NCI-H128 (cell line): ENCODE measurements at regions not wholly inside any gene's neighbourhood (a gene's known extent, or its start where the extent isn't known, plus 50 kb on each side); places are given as distances from the start of the nearest gene placed in this dataset.

Experiments
- DNase-seq: peaks from one replicate; lab custom pipeline; 2025; ENCODE audit not compliant: unreplicated experiment; lab: John Stamatoyannopoulos, UW

DNA sequence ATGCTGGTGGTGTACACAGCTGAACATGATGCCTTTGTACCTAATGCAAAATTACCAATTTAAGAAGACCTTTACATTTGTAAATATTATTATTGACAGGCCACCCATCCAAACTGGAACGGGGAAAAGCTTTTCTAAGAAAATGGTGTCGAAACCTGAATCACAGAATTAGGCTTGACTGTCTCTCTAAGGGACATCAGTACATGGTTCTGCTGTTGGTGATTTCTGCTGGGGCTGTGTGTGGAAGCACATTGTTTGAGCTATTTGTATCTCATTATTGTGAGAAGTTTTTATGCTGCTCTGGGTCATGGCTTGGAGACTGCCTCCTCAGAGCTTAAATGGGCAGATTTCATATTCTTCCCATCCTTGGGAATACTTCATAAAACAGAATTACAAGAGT lies 420.9 kb upstream of the POU3F3 start:
- DNase-seq: no peak

DNA sequence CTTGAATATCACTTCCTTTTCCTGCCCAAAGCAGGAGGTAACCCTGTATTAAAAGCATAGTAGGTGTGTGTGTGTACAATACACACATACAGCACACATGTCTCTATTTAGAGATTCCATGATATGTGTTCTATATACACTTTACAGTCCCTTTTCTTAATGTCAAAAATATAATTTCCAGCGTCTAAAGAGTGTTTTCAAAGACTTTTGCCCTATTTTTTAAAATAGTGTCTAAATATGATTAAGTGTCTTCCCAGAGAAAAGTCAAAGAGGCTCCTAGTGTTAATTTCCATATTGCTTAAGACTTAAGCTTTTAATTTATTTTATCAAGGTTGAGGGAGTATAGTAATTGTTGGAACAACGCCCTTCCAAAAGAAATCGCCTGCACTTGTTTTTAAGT lies 420.3 kb upstream of the POU3F3 start:
- no peak for DNase-seq

DNA sequence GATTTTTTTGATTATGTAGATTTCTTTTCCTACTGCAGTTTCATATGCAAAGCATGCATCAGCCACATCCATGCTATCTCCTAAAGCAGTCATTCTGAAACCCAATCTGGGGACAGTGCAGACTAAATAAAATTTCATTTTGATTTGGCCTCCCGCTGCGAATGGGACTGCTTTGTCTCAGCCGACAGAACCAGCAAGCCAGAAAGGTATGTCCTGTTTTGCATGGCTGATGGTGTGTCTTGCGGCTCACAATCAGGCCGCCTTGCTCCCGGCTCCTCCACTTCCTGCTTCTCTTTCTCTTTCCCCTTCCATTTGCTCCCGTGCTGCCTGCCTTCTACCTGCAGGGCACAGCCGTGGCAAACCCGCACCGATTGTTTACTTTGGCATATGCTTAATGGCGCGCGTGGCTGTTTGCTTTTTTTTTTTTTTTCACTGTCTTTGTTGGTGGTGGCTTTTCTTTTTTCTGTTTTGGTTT lies 419.6 kb upstream of the POU3F3 start:
- peak; percentile 30 for DNase-seq

DNA sequence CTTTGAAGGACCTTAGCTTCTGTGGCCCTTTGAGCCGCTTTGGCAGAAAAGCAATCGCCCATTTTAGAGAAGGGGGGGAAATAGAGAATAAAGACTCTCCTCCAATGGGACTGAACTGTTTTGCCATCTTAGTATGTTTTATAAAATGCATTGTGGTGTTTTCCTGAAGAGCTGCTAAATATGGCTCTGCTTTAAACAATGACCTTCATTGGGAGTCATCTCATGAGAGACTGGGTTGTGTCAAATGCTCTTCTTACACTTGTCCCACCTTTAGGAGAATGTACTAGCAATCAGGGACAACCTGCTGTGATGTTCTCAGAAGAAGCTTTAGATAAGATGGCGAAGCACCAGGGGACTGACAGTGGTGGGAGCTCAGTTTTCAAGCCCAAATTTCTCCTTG lies 418.9 kb upstream of the POU3F3 start:
- no peak for DNase-seq

DNA sequence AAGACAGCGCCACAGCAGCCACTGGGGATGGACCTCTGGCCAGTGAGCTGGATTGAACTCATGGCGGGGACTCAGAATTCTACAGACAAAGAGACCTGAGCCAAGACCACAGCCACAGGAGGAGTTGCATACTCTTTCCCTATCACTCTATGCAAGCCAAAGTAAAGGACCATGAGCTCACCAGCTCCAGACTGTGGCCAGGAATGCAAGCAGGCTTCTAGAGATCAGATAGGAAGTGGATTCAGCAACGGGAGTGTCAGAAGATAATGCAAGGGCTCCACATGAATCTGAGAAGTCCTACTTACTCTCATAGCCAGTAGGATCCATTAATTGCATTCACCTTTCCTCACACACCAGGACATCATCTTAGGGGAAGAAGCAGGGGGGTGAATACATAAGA lies 415.4 kb upstream of the POU3F3 start:
- no peak for DNase-seq

DNA sequence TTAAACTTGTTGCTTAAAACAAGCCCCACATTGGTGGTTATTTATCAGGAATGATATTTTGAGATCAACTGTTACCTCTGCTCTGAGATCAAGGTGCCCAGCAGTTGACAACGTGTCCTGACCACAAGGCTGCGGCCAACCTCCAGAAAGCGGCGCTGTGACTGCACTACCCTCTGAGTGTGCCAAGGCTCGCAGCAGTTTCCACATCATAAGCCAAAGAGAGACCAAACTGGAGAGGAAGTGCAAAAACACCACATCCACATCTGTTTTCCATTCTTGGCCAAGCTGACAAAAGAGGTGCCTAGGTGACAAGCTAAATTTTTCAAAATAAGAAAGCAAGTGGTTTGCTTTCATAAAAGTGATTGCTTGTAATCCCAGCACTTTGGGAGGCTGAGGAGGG lies 410.8 kb upstream of the POU3F3 start:
- DNase-seq: no peak

DNA sequence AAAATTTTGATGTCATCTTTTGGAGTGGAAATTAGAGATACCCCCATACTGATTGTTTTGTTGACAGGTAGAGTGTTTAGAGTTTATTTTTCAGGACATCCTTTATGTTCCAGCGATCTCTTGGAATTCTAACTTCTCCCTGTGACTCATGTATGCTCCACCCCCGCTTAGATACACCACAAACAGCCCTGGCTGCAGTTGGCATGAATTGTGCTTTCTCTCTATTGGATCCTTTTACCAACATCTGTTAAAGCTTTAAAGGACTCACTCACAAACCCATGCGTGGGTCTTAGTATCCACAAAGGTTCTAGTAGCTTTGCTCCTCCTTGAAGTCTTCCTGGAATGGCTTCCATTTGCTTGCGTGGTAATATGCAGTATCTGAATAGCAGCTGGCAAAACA lies 409.5 kb upstream of the POU3F3 start:
- no peak for DNase-seq

DNA sequence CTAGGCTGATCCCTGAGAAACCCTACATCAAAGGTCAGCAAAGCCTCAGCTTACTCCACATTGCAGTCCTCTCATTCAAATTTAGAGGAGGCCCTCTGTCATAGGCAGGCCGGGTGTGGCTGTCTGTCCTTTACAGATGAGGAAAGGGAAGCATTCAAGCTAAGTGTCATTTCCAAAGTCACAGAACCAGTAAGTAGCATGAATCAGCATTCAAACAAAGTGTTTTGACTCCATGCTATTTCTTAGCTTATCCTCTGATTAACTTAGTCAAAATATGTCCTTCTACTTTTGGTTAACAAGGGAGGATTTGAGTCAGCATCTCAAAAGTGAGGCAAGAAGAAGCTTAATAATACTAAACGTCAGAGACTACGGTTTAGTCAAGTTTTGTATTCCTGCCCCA lies 409.0 kb upstream of the POU3F3 start:
- no peak for DNase-seq

DNA sequence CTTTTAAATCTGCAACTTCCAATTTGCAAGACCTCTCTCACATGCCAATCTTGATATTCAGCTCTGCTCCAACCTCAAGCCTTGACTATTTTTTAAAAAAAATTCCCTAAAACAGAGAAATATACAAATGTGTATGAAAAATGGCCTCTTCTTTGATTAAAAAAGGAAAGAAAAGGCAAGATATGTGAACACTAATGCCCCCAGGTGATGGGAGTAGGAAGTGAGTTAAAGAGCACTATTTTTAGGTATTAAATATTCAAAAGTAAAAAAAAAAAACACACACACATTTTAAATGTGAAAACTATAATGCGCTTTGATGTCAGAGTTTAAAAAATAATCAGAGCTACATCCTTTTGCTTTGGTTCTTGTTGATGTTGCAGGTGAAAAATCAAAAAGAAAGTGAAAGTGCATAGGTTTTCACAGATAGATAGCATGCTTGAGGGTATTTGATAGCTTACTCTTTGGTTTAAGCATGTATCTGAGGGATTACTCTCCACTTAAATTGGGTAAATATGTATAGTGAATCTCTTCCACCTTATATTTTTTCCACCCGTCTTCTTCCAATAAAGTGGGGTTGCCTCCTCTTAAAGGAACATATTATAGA lies 406.0 kb upstream of the POU3F3 start:
- DNase-seq: no peak

DNA sequence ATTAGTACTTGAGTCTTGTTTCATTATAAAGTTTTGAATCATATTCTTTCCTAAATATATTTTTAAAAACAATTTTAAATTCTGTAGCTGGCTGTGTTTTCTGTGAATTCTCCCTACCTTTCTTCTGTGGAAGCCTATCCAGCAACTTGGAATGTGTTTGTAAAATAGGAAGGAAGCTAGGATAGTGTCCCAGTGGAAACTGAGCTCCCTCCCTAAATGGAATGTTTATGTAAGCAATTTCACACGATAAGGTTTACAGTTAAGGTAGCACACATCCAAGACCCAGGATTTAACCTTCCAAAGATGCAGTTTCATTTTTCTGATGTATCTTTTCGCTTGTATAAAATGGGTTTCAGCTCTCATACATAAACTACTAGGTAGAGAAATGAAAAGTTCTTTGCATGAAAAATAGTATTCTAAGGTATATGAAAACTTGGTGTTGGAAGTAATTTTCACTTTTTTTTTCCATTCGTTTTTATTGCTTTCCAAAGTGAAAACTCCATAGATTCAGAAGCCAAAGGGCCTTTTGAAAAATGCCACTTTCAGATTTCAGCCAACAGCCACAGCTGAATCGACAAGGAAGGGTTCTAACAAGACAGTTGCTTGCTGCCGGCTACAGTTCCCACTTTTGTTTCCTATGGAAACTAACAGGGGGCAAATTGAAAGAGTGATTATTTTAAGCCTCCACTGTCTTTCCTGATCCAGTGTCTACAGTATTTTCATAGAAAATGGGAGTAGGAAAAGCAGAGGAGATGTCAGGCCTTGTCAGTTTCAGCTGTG lies 405.1 kb upstream of the POU3F3 start:
- DNase-seq: no peak

DNA sequence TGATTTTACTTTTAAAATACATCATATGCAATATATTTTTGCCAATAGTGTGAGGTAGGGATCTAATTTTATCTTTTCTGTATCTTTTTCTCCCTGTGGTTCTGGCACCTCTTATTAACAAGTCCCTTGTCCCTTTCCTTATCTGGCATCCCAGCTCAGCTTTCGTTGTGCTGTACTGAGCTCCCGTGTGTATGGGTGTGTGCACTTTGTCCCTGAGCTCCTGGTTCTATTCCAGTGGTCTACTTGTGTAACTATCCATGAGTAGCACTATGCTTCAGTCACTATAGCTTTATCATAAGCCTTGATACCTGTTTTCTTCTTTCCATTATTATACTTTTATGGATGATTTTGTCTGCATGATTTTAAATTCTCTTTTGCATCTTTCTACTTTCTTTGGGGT lies 401.4 kb upstream of the POU3F3 start:
- no peak for DNase-seq

DNA sequence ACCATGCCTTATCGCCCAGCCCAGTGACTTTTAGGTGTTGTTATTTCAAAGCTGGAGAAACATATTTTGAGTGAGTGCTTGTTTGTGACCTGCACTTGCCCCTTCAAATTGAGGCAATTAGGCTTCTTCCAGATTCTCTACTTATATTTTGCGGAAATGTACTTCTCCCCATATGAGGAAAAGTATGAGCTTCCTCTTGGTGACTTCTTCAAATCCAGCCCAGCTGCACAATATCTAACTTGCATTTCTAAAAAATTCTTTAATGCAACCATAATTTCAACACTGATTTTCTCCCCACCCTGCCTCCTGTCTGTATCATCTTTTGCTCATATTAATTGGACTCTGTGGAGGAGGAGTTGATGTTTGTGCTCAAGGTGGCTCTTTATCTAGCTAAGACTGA lies 391.2 kb upstream of the POU3F3 start:
- DNase-seq: no peak

DNA sequence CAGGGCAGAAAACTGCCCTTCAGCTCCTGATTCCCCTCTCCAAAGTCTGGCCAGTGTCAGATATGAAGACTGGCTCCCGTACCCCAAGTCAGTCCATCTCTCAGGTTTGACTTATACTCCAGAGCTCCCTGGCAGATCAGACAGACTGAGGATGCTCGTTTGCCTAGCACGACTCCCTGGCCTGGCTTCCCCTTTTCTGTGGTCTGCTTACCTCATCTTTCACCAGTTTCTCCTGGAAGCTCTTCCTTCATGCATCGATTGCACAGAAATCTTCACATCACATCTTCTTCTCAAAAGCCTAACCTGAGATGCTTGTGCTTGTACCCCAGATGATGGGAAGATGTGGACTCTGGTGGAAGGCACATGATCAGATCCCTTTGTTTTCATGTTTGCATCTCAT lies 387.9 kb upstream of the POU3F3 start:
- no peak for DNase-seq

DNA sequence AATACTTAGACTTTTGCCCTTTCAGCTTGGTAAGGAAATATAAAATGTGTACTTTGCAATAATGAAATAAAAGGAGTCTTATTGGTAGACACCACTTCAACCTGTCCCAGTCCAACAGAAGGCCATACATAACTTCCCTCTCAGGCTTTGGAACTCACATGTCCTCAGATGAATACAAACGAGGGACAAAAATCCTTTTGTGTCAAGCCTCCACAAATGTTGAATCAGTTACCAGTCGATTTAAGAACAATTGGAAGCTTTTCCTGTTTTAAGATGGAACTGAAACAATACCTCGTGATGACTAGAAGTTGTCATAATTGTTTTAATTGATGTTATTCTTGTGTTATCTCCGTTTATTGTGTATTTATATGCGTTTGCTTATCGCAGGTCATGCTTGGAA lies 385.1 kb upstream of the POU3F3 start:
- DNase-seq: no peak

DNA sequence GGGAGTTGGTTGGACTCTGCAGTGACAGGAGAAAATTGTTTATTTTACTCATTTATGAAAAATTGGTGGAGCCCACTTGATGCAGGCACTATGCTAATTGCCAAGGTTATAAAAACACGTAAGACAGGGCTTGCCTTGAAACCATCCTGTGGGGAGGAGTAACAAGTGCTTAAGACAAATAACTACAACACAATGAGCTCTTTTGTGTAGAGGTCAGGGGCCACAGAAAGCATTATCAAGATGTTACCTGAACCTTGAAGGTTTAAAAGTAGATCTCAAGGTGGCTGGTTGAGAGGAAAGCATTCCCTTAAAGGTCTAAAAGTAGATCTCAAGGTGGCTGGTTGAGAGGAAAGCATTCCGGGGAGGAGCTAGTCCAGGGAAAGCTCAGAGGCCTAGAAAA lies 381.8 kb upstream of the POU3F3 start:
- DNase-seq: no peak

DNA sequence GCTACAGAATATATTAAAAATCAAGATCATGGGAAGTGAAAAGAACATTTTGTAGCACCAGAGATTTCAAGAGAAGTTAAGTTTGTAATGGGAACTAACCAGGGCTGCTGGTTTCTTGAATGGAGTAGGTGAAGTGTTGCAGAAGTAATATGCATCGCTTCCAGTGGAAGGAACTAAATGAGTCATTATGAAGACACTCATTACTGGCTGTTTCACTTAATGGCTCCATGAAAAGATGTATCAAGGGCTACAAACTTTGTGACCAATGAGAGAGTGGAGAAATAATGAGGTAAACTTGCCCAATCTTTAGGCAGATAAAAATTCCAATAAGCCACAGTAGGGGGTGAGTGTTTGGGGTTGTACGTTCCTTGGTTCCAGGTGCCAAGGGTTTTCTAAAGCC lies 380.4 kb upstream of the POU3F3 start:
- no peak for DNase-seq

DNA sequence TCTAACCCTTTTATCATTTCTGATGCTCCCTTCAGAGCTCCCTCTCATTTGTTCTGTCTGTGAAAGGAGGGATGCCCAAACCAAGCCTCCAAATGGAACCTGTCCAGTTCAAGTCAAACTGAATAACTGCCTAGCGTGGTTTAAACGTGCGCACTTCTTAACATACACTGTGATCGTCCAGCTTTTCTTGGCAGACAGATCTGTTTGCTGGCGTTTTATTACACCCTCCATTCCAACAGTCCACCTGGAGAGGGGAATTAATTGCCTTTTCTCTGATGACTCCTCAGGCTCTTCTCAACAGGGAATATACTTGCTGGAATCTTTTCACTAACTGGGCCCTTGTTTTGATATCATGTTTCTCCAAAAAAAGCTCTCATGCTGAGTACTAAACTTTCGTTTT lies 379.2 kb upstream of the POU3F3 start:
- no peak for DNase-seq

DNA sequence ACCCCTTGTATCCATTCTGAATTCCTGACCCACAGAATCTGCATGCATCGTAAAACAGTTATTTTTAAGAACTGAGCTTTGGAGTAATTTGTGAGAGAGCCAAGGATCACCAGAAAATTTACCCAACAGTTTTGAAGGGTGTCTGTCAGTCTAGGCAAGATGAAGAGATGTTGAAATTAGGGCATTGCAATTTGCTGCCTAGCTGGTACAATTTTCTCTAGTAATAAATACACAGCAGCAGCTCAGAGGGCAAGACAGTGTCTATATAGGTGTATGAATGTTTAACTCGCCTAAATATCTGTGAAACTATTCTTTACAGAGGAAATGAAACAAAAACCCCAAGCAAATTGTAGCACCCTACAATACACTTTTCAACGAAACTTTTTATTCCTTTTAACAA lies 377.8 kb upstream of the POU3F3 start:
- no peak for DNase-seq

DNA sequence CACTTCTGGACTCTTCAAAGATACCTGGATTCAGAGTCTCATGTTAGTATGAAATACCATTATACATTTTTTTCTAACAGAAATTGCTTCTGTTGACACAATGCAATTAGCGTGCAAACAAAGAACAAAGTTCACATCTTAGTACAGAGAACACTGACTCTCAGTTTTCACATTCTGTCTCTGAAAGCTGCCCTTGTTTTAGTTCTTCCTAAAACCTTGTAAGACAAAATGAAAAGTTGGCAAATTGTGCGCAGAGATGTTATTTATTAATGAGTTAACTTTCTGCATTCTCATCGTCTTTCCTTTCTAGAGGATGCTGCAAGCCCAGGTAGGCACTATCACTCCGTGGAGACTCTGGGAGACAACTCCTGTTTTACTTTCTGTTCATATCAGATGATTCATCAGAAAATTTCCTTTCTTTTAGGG lies 377.3 kb upstream of the POU3F3 start:
- DNase-seq: no peak

DNA sequence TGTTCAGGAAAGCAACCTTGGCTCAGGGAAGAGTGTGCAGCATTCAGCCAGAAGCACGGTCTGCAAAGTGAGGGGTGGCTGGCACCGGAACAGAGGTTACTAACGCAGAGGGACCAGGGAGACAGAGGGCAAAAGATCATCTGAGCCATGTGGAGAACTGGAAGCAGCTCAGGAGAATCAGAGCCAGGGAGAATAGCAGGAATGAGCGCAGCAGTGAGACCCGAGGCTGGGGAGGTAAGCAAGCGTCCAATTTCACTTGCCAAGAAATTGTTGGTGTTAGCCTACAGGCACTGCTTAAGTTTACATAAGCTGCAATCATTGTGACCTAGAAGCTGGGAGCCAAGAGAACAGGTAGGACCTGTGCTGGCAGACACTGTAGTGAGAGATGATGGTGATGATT lies 372.6 kb upstream of the POU3F3 start:
- DNase-seq: no peak

DNA sequence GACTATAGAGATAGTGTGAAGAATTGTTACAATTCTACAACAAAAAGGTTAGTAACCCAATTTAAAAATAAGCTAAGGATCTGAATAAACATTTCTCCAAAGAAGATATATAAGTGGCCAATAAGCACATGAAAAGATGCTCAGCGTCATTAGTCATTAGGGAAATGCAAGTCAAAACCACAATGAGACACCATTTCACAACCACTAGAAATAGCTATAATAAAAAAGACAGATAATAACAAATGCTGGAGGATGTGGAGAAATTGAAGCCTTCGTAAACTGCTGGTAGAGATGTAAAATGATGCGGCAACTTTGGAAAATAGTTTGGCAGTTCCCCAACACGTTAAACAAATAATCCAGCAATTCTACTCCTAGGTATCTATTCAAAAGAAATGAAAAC lies 366.5 kb upstream of the POU3F3 start:
- DNase-seq: no peak

DNA sequence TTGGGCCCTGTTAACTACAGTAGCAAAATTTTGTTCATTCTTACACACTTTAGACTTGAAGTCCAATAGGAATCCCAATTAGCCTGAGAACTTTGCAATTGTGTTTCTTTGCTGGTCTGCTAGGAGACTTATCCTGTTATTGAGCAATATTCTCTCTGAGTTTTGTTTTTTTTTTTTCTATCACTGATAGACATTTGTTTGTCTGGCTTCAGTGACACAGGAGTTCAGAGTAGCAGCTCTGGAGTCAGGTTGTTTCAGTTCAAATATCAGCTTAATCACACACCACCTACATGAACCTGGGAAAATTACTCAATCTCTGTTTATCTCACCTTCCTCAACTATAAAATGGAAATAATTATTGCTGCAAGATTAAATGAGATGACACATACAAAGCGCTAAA lies 360.2 kb upstream of the POU3F3 start:
- DNase-seq: no peak

DNA sequence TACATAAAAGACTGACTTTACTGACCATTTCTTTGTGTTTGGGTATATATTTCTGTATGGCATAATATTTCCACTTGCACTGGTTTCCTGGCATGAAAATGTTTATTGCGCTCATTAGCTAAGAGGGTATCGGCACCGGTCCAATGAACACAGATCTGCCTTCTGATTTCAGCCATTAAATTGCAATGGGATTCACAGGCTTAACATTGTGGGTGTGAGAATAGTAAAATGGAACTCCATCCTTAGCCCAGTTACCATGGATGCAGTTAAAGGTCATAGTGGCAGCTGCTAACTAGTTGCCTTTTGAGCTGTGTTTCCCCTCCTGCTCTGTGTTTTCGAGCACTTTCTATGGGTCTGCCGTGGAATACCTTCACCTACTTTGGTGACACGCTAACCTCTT lies 352.6 kb upstream of the POU3F3 start:
- DNase-seq: no peak
